Bone marrow (tissue), 2 donors: ENCODE measurements at regions not wholly inside any gene's neighbourhood (a gene's known extent, or its start where the extent isn't known, plus 50 kb on each side); places are given as distances from the start of the nearest gene placed in this dataset.

Source experiments
- DNase-seq, 2 donors: peaks; one replicate each; lab custom pipeline; 2025; lab: John Stamatoyannopoulos, UW

- no peak for DNase-seq
Observed at GRCh38 chr3:168312984-168313383, 217.3 kb upstream of the GOLIM4 start.

GRCh38 chr3:168307893-168308292, 212.2 kb upstream of the GOLIM4 start:
- DNase-seq = no peak

GRCh38 chr3:168295027-168295426, 199.3 kb upstream of the GOLIM4 start:
- no peak for DNase-seq

- DNase-seq = no peak
Observed at GRCh38 chr3:168292296-168292695, 196.6 kb upstream of the GOLIM4 start.

GRCh38 chr3:168289471-168290008, 193.8 kb upstream of the GOLIM4 start:
- no peak for DNase-seq

- DNase-seq = no peak
Observed at GRCh38 chr3:168288511-168289401, 193.0 kb upstream of the GOLIM4 start.

- DNase-seq = no peak
Observed at GRCh38 chr3:168285506-168285905, 189.8 kb upstream of the GOLIM4 start.

DNA sequence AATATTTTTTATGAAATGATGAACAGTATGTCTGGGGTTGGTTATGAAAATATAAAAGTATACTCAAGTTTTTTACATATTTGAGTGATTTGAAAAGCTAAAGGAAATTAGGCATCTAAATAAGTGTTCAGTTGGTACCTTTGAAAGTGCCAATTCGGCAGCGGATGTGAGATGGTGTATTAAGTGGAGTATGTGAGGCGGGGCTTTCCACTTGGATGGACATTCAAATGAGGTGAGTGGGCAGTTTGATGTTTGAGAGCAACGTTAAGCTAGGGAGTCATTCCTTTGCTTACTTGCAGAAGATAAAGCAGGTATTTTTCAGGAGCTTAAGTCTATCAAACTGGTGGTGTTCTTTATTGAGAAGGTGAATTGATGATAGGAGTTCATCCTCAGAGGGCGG, 189.0 kb upstream of the GOLIM4 start:
- no peak for DNase-seq

DNA sequence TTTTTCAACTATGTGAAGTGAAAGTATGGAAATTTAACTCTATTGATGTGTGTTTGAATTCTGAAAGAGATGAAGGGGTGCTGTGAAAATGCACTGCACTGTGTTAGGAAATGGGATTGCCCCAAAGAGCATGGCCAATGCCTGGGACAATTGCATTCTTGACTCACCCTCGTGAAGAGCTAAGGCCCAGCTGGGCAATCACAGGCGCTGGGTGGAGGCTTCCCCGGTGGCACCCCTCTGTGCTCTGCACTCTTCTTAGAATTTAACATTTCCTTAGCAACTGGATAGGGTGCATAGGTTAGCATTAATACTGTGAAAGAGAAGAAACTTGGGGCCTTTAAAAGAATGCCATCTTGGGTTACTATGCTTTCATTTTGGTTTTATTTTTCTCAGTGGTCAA, 179.9 kb upstream of the GOLIM4 start:
- DNase-seq = no peak

DNA sequence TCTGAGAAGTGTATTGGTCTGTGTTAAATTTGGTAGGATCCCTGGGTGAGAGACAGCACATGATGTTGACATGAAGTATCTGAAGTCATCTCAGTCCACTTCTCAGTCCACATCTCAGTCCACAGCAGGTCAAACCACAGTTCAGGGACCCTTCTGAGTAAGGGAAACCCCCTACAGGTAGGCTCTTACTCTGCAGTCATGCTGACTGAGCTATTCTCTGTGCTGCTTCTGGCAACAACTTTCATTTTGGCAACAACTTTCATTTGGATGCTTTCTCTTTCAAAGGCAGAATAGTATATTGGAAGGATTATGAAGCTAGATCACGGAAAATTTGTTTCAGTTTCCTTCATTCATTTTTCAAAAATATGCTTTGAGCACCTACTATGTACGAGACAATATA, 178.2 kb upstream of the GOLIM4 start:
- no peak for DNase-seq

- no peak for DNase-seq
Observed at GRCh38 chr3:168273036-168273435, 177.3 kb upstream of the GOLIM4 start.

DNA sequence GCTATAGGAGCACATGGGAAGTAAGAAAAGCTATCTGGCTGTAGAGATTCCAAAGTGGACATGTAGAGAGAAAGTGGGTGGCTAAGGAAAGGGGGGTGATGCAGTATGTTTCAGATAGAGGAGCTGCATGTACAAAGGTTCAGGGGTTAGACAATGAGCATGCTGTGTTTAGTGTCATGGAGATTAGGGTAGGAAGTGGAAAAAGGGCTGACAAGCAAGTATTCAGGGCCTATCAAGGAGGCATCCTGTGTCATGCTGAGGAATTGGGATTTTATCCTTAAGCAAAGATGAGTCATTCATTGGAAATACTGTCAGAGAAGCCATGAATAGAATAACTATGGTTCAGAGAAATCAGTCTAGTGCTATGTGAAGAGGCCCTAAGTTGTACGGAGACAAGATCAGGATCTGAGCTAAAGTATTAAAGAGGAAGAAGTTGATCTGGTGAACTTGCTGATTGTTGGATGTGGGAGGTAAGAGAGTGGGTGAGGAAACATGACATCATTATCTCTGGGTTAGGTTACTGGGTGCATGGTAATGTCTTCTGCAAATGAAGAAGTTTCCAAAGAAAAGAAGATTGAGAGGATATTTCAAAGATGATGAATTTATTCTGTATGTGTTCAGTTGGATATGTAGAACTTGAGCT, 176.7 kb upstream of the GOLIM4 start:
- DNase-seq = peak in 1 of 2 donors; percentile 6

DNA sequence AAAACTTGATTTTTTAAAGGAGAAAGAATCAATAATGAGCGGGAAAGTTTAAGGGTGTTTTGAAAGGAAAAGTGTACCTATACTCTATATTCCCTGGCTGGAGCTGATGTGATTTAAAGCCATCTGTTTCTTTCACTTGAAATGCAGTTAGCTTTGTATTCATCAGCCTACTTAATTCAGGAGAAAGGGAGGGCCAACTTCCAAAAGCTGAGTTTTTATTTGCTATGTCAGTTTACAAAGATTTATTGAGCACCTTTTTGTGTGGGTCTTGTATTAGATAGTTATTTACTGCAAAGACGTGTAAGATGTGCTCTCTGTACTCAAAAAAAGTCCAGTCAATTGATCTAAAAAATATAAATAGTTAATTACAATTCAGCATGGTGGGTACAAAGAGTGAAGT, 176.2 kb upstream of the GOLIM4 start:
- DNase-seq = no peak

DNA sequence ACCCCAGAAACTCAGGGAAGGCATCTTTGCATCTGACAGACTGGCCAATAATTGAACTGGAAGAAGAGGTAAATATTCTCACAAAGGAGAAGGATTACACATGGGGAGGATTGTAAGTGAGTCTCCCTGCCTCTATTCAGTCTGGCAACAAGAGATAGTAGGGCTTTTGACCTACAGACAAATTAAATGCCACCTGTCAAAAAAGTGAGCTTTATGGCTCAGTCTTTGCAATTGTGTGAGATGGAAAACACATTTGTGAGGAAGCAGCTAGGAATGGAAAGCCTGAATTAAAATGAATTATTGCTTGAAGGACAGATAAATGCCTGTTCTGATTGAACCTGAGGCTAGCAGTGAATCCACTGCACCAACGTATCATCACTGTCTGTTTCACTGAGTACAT, 173.3 kb upstream of the GOLIM4 start:
- DNase-seq = no peak

DNA sequence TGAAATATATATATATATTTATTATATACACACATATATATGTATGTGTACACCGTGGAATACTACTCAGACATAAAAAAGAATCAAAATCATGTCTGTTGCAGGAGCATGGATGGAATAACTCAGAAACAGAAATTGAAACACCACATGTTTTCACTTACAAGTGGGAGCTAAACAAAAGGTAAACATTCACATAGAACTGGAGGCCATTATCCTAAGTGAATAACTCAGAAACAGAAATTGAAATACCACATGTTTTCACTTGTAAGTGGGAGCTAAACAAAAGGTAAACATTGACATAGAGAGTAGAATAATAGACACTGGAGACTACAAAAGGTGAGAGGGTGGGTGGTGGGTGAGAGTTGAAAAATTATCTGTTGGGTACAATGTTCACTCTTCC, 171.5 kb upstream of the GOLIM4 start:
- DNase-seq = no peak

DNA sequence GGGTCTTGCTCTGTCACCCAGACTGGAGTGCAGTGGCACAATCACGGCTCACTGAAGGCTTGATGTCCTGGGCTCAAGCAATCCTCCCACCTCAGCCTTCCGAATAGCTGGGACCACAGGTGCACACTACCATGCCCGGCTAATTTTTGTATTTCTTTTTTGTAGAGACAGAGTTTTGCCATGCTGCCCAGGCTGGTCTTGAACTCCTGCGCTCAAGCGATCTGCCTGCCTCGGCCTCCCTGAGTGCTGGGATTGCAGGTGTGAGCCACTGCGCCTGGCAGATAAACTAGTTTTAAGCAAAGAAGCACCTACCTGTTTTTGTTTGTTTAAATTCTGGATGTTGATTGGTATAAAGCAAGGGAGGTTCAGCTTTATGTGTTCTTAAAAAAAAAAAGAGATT, 170.6 kb upstream of the GOLIM4 start:
- no peak for DNase-seq

DNA sequence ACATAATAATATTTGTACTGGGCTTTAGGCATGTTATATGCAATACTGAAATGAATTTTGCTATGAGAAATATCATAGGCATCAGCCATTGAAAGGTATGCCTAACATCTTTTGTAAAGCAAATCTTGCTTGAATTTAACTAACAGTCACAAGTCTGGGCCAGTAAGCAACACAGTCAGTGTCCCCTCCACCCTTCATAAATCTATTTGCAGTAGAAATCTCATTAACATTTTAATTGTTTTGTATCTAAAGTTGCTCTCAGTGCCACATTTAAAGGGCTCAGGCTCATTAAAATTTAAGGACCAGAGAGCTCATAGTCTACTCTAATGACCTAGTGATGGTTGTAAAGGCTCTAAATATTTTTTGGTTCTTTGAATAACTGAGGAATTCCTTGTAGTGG, 167.2 kb upstream of the GOLIM4 start:
- DNase-seq = no peak

GRCh38 chr3:168260859-168261258, 165.1 kb upstream of the GOLIM4 start:
- no peak for DNase-seq

GRCh38 chr3:168251371-168251770, 155.6 kb upstream of the GOLIM4 start:
- no peak for DNase-seq

DNA sequence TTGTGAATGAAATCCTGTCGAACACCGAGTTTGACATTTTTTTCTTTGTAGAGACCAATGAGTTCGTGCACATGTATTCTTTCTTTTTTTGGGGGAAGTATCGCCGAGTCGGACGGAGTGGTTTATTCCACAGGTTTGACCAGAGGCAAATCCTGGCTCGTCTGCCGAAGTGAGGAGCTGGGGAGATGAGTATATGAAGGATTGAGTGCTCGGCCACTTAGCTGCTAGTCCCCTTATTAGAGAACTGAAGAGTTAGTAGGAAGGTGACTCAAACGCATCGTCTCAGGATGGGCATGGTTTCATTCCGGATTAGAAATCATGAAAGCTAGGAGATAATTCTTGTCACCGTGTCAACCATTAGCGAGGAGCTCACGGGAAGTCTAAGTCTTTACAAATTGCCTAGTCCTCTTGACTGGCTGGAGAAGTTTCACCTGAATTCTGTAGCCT, 154.7 kb upstream of the GOLIM4 start:
- no peak for DNase-seq

- DNase-seq = peak; percentile 41 to 50
Observed at GRCh38 chr3:168249550-168250414, 154.1 kb upstream of the GOLIM4 start.

GRCh38 chr3:168249205-168249549, 153.5 kb upstream of the GOLIM4 start:
- no peak for DNase-seq
